Tibial nerve (tissue), 3 donors: ENCODE measurements at regions not wholly inside any gene's neighbourhood (a gene's known extent, or its start where the extent isn't known, plus 50 kb on each side); places are given as distances from the start of the nearest gene placed in this dataset.

Experiments
- POLR2A ChIP-seq, 2 donors: fragments of 450-650 bp; IDR thresholded peaks; one replicate each; pipeline ENCODE4 v1.6.1; 2017; ENCODE audit warnings: antibody characterized with exemption in 2 of 2, mild to moderate bottlenecking in 2 of 2, moderate library complexity in 2 of 2
- TF ChIP-seq, protein P1 (sequence below), 5 experiments: fragments of 200-600 bp in 3 of 5; fragments of 450-650 bp in 2 of 5; sonication (generic) in 3 of 5; IDR thresholded peaks; one replicate each; pipeline ENCODE4 v1.5.1; 2016 to 2019; ENCODE audit warnings: antibody characterized with exemption in 5 of 5, mild to moderate bottlenecking in 3 of 5, moderate library complexity in 2 of 5

DNA sequence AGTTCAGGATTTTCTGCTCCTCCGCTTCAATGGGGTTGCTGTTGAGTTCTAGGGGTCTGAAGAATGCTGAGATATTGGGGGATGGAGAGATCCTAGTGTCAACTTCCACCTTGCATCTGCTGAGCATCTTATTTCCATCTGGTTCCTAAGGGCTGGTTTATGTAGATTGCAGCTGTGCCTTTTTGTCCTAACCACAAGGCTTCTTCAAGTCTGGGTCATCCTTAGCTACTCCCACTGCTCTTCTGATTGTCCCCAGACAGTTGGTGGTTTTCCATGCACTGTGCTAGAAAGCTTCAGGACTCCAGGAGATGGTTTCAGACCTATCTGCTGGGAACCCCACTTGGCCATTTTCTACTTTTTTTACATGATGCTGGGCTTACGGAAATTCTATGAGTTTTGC lies 125.0 kb downstream of the IL20RB start:
- TF ChIP-seq, protein P1, sequence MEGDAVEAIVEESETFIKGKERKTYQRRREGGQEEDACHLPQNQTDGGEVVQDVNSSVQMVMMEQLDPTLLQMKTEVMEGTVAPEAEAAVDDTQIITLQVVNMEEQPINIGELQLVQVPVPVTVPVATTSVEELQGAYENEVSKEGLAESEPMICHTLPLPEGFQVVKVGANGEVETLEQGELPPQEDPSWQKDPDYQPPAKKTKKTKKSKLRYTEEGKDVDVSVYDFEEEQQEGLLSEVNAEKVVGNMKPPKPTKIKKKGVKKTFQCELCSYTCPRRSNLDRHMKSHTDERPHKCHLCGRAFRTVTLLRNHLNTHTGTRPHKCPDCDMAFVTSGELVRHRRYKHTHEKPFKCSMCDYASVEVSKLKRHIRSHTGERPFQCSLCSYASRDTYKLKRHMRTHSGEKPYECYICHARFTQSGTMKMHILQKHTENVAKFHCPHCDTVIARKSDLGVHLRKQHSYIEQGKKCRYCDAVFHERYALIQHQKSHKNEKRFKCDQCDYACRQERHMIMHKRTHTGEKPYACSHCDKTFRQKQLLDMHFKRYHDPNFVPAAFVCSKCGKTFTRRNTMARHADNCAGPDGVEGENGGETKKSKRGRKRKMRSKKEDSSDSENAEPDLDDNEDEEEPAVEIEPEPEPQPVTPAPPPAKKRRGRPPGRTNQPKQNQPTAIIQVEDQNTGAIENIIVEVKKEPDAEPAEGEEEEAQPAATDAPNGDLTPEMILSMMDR (IDR thresholded peaks at IDR 0.05) = no peak
- TF ChIP-seq POLR2A (IDR thresholded peaks at IDR 0.05) = no peak
